Skin epidermis (tissue), 12 donors: ENCODE measurements at regions not wholly inside any gene's neighbourhood (a gene's known extent, or its start where the extent isn't known, plus 50 kb on each side); places are given as distances from the start of the nearest gene placed in this dataset.

ENCODE experiments used
- H3K27ac ChIP-seq, 21 experiments: fragments of 200-600 bp; sonication (generic) in 11 of 21; one replicate each; pipeline ENCODE4 v1.5.0; 2020; ENCODE audit warnings: mild to moderate bottlenecking in 3 of 21, inconsistent platforms in 2 of 21, moderate library complexity in 2 of 21
- H3K4me3 ChIP-seq, 7 experiments: fragments of 200-600 bp; sonication (generic) in 2 of 7; one replicate each; pipeline ENCODE4 v1.5.0; 2020; ENCODE audit warnings: inconsistent platforms in 2 of 7, mild to moderate bottlenecking in 2 of 7, moderate library complexity in 1 of 7

DNA sequence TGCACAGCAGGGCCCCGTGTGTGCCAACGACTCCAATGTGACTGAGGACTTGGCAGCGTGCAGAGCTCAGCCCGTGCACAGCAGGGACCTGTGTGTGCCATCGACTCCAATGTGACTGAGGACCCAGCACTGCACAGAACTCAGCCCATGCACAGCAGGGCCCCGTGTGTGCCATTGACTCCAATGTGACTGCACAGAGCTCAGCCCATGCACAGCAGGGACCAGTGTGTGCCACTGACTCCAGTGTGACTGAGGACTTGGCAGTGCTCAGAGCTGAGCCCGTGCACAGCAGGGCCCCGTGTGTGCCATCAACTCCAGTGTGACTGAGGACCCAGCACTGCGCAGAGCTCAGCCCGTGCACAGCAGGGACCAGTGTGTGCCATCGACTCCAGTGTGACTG is 347.8 kb upstream of the B3GAT1 start:
- Histone ChIP-seq H3K4me3 (no peak overlapping the region), H3K27ac (no peak overlapping the region)

DNA sequence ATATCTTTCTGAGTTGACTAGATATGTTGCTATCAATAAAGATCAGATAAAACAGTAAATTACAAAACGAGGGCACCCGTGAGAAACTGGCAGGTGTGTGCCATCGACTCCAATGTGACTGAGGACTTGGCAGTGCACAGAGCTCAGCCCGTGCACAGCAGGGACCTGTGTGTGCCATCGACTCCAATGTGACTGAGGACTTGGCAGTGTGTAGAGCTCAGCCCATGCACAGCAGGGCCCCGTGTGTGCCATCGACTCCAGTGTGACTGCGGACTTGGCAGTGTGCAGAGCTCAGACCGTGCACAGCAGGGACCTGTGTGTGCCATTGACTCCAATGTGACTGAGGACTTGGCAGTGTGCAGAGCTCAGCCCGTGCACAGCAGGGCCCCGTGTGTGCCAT is 347.2 kb upstream of the B3GAT1 start:
- Histone ChIP-seq H3K4me3 (no peak overlapping the region), H3K27ac (no peak overlapping the region)

DNA sequence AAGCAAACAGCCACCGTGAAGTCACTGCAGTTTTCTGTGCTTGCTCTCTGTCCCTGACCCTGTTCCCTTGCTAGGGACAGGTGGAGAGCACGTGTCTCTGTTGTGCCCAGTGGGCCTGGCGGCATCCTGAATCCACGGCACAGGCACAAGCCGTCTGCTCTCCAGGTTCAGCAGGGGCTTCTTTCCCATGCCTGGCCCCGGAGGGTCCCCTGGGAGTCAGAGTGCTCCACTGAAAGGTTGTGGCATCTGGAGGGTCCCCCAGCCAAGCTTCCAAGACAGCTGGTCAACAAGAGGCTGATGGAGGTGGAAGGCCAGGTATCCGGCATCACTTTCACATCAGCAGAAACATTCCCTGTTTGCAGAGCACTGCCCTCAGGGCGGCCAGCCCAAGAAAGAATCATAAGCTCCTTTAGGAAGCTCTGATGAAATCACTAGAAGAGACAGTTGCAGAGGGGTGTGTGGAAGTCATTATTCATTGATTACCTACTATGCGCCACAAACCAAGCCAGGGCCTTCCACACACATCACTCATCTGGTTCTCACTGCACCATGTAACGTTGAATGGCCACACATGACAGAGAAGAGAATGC is 346.4 kb upstream of the B3GAT1 start:
- no peak overlapping the region for H3K27ac ChIP-seq
- no peak overlapping the region for H3K4me3 ChIP-seq

DNA sequence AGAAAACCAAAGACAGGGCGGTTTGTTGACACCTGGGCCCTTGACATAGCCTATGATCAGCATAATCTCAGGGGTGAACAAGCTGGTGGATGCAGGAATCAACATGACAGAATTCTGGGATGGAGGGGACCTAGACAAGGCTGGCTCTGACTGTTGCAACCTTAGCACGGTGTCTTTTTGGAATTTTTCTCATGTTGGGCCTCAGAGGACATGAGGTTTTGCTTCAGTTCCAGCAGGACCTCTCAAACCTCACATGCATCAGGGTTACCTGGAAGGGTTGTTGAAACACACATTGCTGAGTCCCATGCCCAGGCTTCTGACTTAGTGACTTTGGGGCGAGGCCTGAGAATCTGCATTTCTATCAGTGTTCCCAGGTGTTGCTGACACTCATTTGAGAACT is 345.6 kb upstream of the B3GAT1 start:
- H3K27ac ChIP-seq: no peak overlapping the region

DNA sequence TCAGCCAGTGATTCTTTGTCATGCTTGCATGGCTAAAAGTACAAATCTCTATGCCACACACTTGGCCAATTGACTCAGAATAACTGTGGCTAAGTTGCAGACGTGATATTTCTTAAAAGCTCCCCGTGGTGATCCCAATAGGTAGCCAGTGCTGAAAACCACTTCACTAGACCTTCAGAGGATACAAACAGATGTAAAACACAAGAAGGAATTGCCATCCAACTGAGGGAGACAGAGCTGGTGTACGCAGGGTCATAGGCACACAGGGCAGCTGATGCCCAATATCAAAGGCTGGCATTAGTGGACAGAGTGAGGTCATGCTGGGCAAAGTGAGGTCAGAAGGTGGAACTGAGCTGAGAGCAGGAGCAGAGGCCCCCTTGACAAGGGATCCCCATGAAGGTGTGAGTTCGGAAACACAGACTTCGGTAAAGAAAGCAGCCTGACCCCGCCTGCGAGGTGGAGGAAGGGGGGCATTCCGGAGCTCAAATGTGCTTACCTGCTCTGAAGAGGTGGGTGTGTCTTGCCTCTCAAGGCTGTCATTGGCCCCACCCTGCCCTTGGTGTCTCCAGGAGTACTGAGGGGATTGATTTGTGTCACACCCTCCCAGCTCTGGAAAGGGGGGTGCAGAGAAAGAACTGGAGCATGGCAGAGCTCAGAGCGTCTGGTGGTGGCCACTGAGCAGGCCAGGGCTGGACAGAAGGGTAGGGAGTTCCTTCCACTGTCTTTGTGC is 344.9 kb upstream of the B3GAT1 start:
- Histone ChIP-seq H3K4me3 (no peak overlapping the region), H3K27ac (no peak overlapping the region)

More for the DNA sequence above, 345.6 kb upstream of the B3GAT1 start:
- H3K4me3 ChIP-seq: no peak overlapping the region

DNA sequence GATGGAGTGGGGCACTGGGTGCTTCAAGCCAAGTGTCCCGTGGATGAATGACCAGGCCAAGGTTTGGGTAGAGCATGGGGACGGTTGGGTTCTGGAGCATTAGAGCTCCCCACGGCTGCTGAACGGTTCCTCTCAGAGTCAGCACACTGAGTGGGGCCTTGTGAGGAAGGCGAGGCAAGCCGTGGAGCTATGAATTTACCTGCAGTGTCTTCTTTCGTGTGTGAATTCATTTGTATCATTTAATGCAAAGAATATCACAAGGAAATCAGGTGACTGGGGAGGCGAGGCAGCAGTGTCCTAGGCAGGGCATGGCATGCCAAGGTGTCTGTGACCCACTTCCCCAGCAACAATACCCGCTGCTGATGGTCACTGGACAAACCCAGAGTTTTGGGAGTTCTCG is 343.5 kb upstream of the B3GAT1 start:
- H3K4me3 ChIP-seq: no peak overlapping the region
- no peak overlapping the region for H3K27ac ChIP-seq

DNA sequence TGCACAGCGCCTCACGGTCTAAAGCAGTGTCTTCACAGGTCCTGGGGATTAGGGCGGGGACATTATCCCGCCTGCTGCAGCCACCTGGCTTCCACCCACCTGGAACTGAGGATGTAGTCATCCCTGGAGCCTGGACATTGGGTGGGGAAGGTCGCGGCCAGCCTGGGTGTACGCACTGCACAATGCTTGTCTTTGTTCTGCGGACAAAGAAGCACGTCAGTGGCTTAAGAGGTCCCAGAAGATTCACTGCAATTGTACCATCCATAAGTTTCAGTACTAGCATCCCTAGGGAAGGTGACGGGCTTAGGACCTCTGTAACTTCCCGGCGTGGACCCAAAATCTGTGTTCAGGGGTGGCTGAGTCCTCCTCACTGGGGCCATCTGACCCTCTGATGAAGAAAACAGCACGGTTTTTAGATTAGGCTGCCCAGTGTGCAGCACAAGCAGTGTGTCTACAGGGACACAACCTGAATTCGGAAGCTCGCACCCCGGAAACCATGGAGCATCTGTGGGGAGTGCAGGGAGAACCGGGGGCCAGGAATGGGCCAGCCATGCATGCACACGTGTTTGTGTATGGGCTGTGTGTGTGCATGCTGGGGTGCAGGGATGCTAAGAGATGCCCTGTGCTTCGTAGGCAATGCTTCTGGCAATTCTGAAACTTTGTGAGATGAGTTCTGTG is 342.6 kb upstream of the B3GAT1 start:
- H3K27ac ChIP-seq: no peak overlapping the region
- H3K4me3 ChIP-seq: no peak overlapping the region

DNA sequence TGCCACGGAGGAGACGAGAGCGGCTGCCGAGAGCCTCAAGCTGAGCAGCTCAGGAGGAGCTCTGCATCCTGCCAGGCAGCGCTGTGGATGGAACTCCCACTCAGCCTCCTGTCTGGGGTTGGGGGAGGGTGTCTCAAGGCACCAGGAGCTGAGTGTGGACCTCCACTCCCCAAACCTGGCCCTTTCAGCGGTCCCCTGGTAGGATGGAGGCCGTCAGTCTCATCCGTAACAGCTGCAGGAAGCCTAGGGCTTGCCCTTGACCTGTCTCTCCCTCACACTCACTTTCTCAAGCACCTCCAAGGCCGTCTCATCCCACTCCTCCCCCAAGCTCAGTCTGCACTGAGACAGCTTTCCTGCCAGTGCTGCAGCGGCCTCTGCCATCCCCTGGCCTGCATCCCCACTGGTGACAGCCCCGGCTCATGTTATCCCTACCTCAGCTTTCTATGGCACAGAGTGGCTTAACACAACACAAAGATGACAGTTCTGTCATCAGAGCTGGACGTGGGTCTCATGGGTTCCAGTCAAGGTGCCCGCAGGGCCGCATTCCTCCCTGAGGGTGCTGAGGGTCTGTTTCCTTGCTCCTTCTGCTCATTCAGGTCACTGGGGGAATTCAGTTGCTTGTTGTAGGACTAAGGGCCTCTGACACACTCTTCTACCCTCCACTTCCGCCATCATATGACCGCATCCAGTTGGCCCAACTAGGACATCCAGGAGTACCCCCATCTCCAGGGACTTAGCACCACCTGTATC is 341.9 kb upstream of the B3GAT1 start:
- Histone ChIP-seq H3K27ac (no peak overlapping the region), H3K4me3 (no peak overlapping the region)

DNA sequence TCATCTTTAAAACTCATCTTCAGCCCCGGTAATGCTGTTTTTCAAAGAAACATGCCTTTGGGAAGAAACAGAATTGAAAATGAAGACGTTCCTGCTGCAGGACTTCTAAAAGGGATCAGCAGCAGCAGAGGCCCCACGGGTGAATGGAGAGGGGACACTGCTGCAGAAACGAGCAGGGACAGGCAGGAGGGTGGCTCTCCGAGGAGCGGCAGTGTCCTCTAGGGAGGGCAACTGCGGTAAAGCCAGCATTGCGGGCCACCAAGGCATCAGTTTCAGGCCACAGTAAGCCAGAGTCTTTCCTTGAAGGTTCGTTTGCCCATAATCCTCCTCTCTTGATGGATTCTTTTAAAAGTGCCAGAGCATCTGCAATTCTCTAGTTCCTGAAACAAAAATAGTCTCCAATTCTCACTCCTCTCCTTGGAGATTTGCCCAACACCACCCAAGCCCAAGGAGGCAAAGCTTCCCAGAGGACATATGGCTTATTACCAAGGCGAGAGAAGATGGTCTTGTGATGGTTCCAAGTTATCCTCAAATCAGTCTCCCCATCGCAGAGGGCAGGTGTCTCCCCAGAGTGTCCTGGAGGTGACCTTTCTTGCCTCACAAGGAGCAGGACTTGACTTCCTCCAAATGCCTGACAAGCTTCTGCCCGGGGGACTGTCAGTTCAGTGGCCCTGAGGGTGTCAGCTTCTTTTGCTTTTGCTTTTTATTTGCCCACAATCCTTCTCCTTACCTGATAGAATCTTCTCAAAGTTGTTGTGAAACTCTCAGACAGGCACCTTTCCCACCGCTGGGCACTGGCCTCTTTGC is 341.1 kb upstream of the B3GAT1 start:
- Histone ChIP-seq H3K4me3 (no peak overlapping the region), H3K27ac (no peak overlapping the region)

DNA sequence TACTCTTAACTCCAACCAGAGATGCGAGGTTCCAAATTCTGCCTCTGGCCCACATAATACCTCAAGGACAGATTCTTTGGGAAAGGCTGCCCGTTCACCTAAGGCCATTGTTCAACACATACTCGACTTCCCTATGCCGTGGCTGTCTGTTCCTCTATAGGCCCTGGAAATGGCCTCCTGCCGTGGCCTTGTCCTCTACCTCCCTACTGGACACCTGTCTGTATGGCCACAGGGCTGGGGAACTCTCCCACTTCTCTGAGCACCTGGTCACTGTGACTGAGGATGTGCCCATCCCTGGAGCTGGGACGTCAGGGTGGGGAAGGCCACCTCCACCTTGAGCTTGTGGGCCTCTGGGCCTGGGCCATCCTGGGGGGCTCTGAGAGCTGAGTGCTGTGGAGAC is 340.5 kb upstream of the B3GAT1 start:
- no peak overlapping the region for H3K4me3 ChIP-seq
- H3K27ac ChIP-seq: no peak overlapping the region

DNA sequence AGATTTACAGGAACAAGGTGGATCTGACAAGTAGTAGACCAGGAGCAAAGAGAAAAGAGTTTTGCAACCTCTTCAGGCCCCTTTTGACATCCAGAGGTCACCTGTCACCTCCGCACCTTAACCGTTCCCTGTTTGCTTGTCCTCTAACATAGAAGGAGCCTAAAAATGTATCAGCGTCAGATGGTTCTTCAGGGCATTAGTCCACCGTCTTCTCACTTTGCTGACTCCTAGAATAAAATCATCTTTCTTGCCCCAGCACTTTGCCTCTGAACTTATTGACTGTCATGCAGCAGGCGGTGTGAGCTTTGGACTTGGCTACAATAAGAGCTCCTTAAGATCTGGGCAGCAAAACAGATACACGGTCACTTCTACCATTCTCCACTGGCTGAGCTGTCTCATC is 339.7 kb upstream of the B3GAT1 start:
- Histone ChIP-seq H3K4me3 (no peak overlapping the region), H3K27ac (no peak overlapping the region)

DNA sequence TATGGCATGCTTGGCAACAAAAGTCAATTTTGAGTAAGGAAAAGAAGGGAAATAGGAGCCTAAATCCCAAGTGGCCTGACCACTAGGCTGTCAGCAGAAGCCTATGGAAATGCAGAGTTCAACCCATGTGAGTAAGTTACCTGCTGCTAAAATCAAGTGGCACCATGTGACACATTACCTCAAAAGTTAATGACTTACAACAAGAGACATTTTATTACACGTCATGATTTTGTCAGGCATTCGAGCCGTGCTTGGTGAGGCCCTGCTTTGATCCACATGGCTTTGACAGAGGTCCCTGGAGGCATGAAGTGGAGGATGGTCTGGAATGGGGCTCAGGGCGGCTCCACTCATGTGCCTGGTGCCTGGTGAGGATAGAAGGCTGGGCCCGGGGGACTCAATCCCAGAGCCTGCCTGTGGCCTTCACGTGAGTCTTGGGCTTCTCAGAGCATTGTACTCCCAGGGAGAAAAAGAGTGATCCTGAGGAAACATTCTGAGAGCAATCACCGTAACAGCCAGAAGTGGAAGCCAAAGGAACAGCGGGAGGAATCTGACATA is 339.1 kb upstream of the B3GAT1 start:
- H3K4me3 ChIP-seq: no peak overlapping the region
- no peak overlapping the region for H3K27ac ChIP-seq

DNA sequence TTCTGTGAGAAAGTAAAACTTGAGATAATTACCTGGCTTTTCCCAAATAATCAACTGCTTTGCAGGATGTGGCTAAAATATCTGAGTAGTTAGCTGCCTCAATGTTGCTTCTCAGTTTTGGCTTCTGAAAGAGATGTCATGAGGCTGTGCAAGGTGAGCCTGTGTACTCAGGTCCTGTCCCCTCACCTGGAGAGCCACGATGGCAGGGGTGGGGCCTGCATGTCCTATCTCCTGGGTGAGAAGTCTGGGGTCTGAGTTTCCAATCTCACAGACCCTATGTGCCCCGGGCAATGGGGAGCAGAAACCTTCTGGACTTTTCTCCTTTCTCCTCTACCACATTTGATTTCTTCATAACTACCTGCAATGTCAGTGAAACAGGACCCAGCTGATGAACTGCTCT is 338.6 kb upstream of the B3GAT1 start:
- Histone ChIP-seq H3K4me3 (no peak overlapping the region), H3K27ac (no peak overlapping the region)

DNA sequence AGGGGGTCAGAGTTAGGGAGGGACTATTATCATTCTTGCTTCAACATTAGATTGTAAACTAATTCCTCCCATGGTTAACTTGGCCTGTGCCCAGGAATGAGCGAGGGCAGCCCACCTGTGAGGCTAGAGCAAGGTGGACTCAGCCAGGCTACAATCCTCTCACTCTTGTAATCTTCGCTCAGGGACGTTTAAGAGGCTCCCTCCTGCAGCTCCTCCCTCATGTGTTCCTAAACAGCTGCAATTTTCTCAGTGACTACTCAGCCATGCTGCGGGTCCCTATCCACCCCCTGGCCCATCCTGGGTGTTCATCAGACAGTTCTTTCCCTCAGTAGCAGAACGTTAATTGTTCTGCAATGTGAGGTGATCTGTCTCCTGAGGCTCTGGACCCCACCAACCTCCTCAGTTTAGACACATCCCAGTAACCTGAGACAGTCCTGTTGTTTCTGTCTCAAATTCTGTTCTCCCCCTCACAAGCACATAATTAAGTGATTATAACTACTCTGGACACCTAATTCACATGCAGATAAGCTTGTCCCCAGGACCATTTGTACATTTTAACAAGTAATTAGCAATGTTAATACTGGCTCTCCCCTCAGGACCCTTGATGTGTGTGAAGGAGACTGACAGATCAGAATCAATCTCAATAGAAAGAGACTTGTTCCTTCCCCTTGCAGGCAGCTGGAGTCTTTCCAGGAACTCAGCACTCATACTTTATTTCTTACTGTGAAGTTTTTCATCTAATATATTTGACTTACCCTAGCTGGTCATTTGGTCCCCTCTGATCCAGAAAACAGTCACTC is 337.2 kb upstream of the B3GAT1 start:
- Histone ChIP-seq H3K4me3 (no peak overlapping the region), H3K27ac (no peak overlapping the region)

DNA sequence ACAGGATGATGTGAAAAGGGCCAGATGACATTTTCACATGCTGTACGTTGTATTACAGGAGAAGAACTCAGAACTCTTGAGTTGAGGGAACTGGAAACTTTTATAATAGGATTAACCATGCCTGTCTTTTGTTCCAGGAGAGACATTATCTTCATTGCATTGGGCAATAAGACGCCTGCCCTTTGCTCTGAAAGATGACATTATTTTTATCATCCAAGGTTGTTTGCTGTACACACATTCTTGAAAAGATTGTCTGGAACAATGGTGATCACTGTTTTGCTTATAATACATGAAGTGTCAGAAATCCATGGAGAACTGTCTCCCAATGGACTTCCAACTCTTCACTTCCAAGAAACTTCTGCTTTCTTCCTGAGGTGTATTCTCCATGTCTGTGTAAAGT is 334.6 kb upstream of the B3GAT1 start:
- no peak overlapping the region for H3K4me3 ChIP-seq
- H3K27ac ChIP-seq: no peak overlapping the region

DNA sequence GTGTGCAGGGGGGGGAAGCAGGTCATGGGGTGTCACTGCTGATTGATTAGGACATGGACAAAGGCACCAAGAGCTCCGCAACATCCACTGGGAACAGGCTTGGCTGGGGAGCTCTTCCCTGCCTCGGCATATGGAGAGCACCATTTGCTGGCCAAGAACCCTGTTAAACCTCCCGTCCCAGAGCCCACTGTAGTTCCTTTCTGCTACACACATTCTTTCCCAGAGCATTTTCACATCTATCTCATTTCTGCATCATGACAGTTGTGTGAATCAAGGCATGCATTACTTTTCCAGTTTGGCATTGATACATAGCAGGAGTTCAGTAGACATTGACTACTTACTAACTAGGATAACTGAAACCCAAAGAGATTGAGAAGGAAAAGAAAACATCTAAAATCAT is 333.4 kb upstream of the B3GAT1 start:
- Histone ChIP-seq H3K4me3 (no peak overlapping the region), H3K27ac (no peak overlapping the region)

DNA sequence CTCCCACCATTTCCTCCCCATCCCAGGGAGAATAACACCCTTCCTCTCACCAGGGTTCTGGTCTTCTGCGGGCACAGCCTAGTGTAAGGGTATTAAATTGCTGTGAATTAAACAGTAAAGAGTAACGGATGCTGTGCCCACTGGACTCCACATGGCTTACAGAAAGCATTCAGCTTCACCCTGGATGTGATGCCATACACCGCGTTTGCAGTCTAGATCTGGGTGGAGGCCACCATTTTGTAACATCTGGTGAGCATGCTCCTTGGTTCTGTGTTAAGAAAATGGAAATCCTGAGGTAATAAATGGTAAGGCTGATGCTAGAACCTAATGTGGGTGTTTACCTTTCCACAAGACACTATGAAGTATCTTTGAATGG is 331.8 kb upstream of the B3GAT1 start:
- H3K27ac ChIP-seq: no peak overlapping the region
- H3K4me3 ChIP-seq: no peak overlapping the region

DNA sequence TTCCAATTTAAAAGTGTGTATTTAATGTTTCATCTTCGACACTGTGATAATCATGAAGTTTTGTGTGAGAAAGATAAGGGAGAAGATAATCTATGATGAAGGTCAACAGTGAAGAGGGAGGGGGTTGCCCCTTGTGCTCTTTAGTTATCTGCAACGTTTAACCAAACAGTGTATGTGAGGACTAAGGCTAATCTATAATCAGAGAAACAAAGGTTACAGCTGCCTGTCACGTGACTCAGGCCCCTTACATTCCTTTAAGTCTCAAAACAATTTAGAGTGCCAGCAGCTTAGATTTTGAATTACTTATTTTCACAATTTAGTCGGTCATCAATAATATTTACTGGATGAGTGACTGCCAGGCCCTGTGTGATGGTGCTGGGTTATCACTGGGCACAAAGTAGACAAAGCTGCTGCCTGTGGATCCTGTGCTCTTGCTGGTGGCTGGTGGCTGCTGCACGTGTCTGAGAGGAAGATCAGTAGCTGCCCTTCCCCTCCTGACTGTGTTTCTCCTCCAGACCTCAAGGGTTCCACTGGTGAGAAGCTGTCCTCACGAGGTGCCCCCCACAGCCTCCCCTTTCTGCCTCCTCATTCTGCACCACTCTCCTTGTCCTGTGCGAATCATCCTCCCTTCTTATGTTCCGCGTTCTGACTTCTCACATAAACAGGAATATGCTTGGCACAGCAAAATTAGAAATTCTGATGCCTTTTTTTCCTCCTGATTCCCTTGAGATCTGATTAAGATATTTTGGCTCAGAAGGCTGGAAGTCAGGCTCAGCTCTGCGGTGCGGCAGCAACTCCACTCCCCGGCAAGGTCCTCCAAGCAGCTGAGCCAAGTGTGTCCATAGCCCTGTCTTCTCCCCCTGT is 331.1 kb upstream of the B3GAT1 start:
- H3K27ac ChIP-seq: no peak overlapping the region
- H3K4me3 ChIP-seq: no peak overlapping the region
